NCI-H146 treated with DMSO at 0.1 percent for 48 hours (cell line): ENCODE measurements at regions not wholly inside any gene's neighbourhood (a gene's known extent, or its start where the extent isn't known, plus 50 kb on each side); places are given as distances from the start of the nearest gene placed in this dataset.

Experiments used
- DNase-seq: peaks from one replicate; lab custom pipeline; 2025; ENCODE audit not compliant: unreplicated experiment; lab: John Stamatoyannopoulos, UW

DNA sequence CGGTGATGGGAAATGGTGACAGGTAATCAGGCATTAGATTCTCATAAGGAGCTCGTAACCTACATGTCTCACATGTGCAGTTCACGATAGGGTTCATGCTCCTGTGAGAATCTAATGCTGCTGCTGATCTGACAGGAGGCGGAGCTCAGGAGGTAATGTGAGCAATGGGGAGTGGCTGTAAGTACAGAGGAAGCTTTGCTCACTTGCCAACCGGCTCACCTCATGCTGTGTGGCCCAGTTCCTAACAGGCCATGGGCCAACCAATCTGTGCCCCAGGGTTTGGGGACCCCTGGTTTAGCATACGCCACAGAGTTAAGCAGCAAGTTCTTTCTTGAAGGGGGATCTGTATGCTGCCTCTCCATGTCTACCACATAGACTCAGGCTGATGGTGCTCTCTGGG, 133.1 kb downstream of the IQUB start:
- no peak for DNase-seq

DNA sequence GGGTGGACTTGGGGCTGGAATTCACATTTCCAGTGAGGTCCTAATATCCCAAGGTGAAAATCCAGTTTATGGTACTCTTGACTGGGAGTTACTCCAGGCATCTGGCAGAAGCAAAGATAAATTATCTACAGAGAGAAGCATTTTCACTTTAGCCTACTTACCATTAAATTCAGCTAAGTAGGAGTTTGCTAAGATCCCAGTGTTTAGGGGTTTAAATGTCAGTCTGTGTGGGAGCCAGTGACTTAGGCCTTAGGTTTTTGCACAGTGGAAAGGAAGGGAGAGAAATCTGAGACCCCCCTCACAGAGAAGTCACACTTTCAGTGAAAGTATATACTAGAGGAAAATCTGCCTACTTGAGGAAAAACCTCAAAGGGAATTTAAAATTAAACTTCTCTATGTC, 134.2 kb downstream of the IQUB start:
- DNase-seq = no peak

DNA sequence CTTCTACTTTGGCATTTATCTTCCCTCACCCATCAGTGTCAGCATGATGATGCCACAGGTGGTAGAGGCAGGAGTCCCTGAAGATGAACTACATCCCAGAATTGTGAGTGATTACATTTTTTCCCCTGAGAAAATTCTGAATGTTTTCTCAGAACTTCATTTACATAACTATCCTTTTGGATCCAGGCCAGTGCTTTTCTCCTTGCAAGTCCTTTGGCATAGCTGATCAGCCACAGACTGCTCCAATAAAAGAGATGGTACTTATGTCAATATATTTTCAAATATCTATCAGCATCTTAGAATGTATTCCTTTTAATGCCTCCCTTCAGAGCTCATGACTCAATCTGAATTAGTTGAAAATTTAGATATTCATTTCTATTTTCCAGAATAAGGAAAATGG, 135.5 kb downstream of the IQUB start:
- DNase-seq = no peak

DNA sequence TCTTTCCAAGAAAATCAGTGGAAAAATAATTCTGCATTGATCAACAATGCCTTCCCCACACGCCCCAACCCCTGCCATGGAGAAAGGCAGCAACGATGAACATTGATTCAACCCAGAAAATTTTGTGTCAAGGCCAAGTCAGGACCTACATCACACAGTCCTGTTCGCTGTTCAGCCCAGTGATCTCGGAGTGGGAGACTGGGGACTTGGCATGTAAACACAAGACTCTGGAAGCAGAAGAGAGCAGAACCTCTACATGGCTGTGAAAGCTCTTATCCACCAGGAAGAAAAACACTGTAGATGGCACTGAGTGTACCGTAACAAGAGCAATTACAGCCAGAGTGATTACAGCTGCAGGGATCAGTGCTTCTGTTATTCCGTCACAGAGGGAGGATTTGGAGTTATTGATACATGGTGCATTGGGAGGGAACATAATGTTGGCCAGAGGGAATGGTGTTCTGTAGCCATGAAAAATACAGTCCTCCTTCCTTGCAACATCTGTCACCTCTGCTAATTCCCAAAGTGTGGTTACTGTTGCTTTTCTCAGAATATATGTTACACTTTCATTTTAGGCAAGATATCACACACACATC, 136.6 kb downstream of the IQUB start:
- DNase-seq = peak; percentile 43

DNA sequence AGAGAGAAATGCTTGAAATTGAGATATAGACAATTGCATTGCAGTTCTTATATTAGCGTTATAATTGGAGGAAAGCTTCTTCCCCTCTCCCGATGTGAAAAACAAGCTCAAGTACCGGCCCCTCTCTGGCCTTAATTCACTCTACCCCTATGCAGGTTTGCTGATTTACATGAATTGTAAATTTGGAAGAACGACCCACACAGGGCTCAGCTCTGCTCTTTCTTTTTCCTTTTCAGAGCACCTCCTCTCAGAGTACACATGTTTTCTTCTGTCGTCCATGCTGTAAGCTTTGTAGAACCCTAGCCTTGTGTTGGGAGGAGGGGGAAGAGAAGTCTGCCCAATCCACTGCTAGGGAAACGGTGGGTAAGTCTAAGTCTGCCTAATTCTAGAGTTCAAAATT, 140.8 kb downstream of the IQUB start:
- no peak for DNase-seq

DNA sequence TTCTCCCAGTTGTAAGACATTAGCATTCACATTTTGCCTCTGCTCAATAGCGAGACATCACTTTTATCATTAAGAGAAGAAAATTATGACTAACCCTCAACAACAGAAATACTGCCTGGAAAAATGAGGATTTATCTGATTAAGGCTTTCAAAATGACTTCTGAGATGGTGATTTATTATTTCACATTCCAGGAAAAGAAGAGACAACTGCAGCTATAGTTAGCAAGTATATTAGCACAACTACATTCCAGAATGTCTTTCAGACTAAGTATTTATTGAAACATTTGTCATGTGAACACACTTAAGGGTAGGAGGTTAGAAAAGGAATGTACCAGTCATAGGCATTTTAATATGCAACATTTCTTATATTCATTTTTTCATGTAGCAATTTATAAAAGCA, 162.0 kb downstream of the IQUB start:
- no peak for DNase-seq

DNA sequence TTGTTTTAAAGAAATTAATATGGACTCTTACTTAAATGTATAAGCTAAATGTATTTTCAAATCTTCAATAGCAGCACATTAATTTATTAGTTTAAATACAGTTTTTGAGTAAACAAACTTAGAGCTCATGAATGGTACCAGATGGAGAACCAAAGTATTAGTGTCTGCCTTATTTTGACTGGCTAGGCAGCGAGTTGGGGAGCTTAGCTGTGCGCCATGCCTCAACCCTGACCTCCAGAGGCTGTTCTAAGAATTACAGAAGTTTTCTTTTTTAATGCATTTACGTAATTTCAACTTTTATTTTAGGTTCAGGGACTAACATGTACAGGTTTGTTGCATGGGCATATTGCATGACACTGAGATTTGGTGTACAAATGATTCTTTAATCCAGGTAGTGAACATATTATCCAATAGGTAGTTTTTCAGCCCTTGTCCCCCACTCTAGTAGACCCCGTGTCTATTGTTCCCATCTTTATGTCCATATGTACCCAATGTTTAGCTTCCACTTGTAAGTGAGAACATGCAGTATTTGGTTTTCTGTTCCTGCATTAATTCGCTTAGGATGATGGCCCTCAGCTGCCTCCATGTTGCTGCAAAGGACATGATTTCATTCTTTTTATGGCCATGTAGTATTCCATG, 166.8 kb downstream of the IQUB start:
- no peak for DNase-seq

DNA sequence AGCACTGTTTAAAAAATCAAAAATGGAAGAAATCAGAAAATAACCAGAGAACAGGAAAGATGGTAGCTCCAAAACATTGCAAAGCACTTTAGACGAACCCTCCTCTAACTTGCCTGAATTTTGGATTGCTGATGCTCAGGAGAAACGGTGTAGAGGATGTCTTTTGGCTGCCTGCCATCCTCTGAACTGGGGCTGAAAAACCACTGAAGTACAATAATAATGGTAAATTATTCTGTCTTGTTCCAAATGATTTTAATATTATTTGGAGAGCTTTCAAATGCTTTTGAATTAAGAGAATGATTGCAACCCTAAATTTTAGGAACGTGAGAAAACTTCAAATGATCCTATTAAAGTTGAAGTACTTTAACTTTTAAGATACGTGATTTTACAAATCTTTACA, 167.3 kb upstream of the SLC13A1 start:
- no peak for DNase-seq

DNA sequence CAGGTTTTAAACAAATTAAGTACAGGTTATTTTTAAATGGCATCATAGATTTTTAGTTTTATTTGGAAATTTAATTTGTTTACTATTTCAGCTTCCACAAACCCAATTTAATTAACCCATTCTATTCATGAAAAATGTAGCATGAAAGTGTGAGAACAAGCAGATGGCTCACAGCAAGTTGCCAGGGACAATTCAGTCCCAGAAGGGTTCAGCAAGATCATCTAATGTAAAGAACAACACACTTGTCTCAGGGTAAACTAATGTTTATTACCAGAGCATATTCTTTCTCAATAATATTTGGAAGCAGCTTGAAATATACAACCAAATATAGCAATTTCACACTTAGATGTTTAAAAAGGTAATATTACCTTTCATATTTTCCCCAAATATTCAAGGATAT, 166.9 kb upstream of the SLC13A1 start:
- no peak for DNase-seq

DNA sequence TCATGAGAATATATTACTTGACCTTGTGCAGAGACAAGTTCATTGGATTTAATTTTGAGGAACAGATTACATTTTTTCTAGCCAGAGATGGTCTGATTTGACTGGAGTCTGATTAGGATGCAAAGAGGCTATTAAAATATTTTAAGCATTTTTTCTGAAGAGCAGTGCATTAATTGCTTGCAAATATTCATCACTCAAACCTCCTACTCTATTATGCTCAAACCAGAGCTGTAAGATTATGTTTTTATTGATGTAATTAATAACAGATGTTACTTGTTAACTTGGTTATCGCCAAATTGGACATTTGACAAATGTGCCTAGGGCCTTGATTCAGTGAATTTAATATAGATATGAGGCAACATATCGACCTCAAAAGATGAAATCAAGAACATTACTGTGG, 160.9 kb upstream of the SLC13A1 start:
- DNase-seq = no peak

DNA sequence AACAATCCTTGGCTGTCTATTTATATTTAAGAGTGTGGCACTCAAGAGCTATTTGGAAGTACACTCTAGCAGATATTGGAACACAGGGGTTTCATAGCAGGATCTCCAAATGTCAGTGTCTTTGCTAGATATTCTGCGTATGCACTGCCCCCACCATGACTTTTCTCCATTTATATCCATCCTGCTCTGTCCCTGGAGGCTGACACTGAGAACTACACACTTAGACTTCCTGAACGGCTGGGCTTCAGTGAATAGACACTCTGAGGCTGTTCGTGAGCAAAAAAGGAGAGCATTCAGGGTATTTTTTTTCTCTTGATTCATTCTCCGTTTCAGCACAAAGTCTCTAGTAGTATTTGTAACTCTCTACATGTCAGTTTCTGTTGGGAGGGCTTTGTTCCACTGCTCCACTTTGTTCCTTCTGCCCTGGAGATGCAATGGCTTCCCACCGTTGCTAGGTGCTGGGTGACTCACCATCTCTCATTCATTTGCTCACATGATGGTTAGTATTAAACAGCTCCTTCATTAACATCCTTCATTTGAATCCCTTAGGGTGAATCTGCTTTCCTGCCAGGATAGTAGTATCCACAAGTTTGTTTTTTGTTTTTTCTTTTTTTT, 155.9 kb upstream of the SLC13A1 start:
- DNase-seq = peak; percentile 65

DNA sequence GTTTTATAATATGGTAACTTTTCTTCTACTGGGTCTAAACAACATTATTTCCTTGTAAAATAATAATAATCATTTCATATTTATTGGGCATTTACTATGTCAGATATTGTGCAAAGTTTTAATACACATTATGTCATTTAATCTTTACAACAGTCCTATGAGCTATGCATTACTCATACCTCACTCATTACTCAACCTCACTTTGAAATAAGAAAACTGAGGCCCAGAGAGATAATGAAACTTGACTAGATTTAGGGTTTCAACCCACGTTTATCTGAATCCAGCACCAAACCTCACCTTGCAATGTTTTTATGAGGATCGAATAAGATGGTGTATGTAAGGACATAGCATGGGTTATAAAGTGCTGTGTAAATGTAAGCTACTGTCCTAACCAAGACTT, 153.2 kb upstream of the SLC13A1 start:
- DNase-seq = no peak

DNA sequence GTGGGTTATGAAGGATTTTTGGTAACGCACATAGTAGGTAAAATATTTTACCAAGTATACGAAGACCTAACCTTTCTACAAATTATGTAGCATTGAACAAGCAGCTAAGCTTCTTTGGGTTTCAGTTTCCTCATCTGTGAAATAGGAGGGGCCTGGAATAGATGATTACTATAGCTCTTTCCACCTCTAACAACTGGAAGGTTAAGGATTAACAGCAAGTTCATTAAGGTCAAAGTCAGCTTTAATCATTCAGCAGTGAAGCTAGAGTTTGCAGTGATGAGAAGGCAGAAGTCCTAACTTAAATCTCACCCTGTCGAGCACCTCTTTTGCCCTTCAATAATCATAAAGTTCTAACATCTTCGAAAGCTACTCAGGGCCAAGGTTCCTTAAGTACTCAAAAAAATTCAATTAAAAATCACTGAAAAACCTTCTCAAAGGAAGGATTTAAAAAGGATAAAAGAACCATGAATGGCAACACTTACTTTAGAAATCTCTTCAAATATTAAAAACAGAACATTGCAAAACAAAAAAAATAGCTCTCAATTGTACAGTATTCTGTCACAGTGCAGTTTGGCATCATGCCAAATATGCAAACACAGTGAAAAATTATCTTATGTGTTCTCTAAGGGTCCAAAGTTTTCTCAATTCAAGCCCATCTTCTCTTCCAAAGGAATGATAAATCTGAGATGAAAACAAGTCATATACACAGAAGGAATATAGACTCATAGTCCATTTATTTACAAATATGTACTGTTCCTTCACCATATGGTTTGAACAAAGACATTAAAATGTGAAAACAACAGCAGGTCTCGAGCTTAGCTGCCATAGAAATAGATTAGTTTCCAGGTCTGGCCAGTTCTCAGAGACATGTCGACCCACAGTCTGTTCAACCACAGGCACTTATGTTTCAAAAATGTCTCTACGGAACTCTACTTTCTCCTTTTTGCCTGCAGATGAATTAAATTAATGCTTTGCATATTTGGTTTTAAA, 152.0 kb upstream of the SLC13A1 start:
- DNase-seq = no peak

DNA sequence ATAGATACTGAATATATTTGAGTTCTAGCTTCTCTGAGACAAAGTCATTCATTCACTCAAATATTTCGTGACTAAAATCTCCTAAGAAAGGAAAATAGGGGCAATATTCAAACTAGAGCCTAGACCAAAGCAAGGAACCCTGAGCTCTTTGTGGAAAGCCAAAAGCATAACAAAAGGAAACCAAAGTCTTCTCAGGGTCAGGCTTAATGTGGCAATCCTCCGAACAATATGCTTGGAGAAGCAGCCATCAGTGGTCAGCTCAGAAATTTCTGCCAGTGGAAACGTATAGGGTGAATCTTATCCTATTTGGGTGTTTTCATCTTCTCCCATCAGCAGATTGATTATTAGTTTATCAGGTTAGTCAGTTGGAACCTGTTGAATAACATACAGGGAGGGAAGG, 151.3 kb upstream of the SLC13A1 start:
- no peak for DNase-seq

DNA sequence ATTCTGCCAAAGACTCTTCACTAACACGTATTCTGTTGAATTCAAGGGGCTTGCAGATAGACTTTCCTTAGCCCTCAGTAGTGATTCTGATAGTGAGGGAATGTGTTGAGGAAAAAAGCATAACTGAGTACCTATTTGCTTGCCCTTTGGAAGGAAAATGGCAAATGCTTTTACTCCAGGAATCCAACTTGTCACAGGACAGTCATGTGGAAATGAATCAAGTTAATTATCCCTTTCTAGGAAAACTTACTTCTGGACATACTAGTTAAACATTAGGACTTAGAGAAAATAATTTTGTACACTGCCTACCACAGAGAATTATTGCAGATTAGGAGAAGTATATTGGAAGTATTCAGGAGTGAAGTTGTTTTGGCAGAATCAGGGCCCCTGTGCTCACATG, 148.9 kb upstream of the SLC13A1 start:
- no peak for DNase-seq

DNA sequence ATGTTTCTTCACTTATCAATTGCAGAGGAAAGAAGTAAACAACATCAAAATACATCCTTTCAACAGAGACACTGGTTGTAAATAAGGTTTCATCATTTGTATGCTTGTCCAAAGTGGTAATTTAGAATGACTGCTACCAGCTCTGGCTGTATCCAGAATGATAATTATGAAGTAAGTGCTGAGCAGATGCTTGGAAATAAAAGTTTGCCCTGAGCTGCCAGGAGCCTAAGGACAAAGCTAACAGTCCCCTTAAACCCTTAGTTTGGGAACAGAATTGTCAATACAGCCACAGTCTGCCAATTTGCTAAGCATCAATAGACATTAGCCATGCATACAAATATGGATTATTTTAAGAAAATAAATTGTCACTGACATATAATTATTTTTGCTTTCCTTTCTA, 147.0 kb upstream of the SLC13A1 start:
- DNase-seq = no peak

DNA sequence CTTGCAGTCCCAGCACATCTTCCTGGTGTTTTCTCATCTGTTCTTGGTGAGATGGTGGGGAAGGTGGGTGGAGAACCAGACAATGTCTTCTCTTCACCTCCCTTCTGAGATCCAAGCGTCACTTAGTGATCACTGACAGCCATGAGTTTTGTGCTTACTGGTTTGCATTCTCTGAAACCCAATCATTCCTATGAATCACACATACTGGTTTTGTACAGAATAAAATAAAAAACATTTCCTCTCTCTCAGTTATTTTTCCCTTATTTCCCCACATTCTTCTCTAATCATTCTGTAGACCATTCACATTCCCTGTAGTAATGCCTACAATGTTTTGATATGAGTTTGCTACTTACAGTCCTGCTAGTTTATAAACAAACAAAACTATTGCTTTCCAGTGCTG, 143.8 kb upstream of the SLC13A1 start:
- DNase-seq = no peak

DNA sequence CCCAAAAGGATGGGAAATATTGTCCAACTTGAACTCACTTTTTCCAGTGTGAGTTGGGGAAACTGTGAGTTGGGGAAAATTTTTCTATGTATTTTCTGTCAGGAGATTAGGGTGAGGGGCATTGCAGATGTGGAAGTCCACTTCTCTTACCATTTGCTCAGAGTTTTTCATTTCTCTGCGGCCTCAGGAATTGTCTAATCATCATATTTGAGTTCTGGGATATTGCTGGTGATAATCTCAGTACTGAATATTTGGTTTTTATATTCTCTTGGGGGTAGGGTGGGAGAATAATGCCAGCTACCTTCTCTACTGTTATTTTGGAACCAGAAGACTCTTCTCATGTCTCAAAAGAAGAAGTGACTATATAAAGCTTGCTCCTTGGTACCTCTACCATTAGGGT, 141.3 kb upstream of the SLC13A1 start:
- DNase-seq = no peak

DNA sequence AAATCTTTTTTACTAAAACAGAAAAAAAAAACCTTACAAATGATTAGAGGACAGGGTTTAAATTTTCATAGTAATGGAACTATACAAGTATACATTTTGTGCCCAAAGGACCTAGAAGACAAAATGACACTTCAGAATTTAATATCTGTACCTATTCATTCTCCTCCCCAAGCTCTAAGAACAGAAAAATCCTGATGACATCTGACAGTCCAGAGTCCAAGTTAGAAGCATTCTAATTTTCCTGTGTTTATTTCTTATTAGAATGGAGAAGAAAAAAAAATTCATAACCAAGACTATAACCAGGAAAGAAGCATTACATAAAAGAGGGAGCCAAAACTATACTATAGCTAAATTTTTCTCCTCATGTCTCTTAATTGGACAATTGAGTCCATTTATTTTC, 138.9 kb upstream of the SLC13A1 start:
- DNase-seq = no peak

DNA sequence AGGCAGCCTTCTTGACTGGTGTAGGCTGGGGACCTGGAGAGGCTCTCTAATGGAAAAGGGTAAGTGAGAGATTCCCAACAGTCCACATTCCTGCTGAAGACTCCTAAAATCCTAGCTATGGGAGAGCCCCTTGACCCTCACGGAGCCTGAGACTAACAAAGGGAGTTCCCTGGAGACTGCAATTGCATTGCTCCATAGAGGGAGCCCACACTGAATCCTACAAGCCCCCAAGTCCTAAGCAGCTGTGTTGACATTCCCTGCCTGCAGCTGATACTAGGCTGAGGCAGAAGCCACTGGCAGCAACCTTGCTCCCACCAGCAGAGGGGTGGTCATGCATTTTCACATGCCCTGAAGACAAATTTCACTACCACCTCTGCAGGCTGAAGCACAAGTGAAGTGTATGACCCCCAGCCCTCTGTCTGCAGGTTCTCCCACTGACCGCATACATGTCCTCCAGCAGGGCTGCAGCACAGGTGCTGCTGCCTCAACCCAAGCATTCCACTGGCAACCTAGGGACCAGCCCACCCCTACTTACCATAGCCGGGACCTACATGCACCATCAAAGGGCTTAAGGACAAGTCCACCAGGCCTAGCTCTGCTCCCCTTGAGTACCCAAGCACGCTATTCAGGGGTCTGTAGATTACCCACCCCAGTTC, 130.3 kb upstream of the SLC13A1 start:
- no peak for DNase-seq

DNA sequence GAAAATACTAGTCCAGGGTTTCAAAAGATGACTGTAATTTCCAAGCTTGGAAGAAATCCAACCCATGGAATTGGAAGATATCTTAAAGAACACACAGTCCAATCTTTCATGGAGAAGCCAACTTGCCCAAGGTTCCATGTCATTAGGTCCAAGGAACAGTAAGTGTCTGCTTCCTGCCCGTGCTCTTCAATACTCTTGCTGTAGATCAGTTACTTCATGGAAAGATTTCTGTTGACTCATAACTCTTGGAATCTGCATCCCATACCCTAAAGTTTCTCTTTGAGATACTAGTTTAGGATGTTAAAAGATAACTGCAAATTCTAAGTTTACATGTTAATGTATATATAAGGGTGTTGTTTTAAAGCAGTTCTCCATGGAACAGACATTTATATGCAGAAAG, 127.9 kb upstream of the SLC13A1 start:
- no peak for DNase-seq
